ENCODE measurements at regions not wholly inside any gene's neighbourhood (a gene's known extent, or its start where the extent isn't known, plus 50 kb on each side); places are given as distances from the start of the nearest gene placed in this dataset.

DNA sequence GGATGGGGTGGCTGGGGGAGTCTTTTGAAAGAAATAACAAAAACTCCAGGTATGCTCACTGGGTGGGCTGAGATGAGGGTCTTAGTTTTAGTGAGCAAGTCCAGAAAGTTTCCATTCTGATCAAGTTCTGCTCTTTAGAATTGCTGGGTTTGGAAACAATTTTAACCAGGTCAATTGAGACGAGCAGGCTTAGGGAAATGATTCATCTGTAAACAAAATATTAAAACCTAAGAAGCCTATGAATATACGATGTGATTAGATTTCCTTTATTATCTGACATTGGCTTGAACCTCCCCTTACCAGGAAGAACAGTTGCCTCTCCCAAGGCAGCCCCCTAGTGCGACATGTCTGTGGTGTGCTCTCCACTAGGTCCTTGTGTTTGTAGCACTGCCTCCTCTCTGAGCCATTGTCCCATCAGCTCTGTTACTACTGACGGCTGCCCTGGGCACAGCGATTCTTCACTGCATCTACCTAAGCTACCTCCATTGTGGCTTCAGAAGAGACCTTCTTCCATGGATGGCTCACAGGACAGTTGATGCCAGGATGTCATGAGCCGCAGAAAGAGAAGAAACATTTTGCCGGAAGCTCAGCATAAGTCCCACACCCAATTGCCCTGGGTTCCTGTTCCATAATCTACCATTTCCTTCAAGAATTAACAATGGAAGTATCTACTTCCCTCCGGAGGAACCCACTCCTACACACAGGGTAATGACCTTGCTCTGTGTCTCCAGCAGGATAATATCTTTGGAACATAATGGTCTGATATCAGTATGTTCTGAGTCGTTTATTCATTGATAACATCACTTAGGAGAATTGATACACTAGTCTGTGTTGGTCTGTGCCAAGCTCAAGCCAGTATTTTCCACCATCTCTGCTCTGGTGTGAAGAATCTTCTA, 95.1 kb upstream of the ITGB1 start:
- TF ChIP-seq SIN3A (IDR thresholded peaks at IDR 0.05; ENCODE audit: borderline replicate concordance, insufficient read depth, low read length) (no peak), POLR2AphosphoS5 (IDR thresholded peaks at IDR 0.05; ENCODE audit: low read depth, low read length) (no peak), REST (IDR thresholded peaks at IDR 0.05; ENCODE audit: insufficient read depth in 1 of 2, low read depth in 2 of 2, low read length in 2 of 2) (no peak)
